Right ventricle myocardium inferior (tissue), 1 donor: ENCODE measurements at regions not wholly inside any gene's neighbourhood (a gene's known extent, or its start where the extent isn't known, plus 50 kb on each side); places are given as distances from the start of the nearest gene placed in this dataset.
A peak's percentile ranks its signal among the peaks of the same experiment; 100 is the strongest.
"Not testable (repeated sequence)": the region's sequence is repeated elsewhere in the genome, so short reads cannot be mapped to it uniquely, and the experiment has no call there.

ENCODE experiments used
- ATAC-seq: fragments of 200-7000 bp; cut with Tn5 transposase; one replicate; pipeline ENCODE4 v1.9.1; 2020; ENCODE audit warnings: mild to moderate bottlenecking, moderate library complexity
- DNase-seq: peaks from one replicate; pipeline ENCODE4 v3.0.0; 2021; ENCODE audit errors: missing footprints
- intact Hi-C: fragments of 100-400 bp; cut with DNase I; formaldehyde crosslinking; loops from one replicate; pipeline ENCODE4 v1.11.0; 2022
- donor health status: DM: no; HTN: yes; CAD: no; lungs with severe emphysema.

DNA sequence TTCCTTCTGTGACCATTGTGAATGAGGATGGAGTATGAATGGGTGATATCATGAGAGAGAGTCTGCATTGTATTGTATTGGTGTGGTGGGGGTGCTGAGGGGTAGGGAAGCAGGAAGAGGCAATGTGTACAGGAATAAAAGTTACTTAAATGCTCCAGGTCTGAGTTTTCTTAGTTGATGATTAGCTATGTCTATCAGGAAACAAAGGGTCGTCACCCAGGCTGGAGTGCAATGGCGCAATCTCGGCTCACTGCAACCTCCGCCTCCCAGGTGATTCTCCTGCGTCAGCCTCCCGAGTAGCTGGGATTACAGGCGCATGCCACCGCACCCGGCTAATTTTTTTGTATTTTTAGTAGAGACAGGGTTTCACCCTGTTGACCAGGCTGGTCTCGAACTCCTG lies 163.8 kb downstream of the SOX4 start:
- ATAC-seq: not testable (repeated sequence)

GRCh38 chr6:21759721-21760120 lies 166.2 kb downstream of the SOX4 start:
- DNase-seq: no peak

More for the DNA sequence above, 163.8 kb downstream of the SOX4 start:
- intact Hi-C loops, DNase-seq: not testable (repeated sequence)

GRCh38 chr6:21761053-21761730 lies 167.6 kb downstream of the SOX4 start:
- ATAC-seq, DNase-seq, intact Hi-C loops: not testable (repeated sequence)

More at GRCh38 chr6:21759721-21760120, 166.2 kb downstream of the SOX4 start:
- ATAC-seq: no peak
- intact Hi-C loops: no loop called here

- intact Hi-C loops: no loop called here
- ATAC-seq: no peak
- DNase-seq: no peak
These were observed 171.4 kb downstream of the SOX4 start for GRCh38 chr6:21764989-21765388.

DNA sequence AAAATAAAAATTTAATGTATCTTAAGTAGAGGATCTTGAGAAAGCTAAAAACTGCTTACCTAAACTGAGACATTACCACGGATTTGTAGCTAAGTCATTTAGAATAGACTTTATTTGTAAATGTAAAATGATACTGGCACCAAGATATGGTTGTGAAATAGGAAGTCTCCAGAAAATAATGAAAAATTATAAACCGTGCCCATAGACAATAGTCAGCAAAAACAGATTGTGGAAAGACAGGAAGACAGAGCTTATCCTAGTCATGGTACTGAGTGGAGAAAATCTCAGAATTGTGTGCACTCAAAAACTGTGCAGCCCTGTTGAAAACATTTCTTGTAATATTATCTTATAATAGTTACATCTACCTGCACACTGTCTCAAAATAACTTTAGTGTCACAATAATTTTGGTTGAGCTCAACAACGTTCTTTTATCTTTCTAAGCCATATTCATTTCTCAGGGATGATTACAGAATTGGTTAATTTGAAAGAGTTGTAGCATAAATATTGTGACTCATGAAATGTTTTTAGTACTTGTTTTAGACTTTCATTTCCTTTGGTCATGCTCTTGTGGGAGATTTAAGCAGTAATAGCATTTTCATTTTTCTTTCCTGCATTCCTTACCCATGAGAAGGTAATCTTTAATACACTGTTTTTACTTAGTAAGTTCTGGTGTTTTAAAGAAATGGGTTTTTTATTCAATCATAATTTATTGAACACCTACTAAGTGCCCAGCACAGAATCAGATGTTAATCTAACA lies 174.5 kb downstream of the SOX4 start:
- ATAC-seq (no peak), DNase-seq (no peak)
- intact Hi-C loops: no loop called here

- intact Hi-C loops: no loop called here
- ATAC-seq: peak; percentile 93
- DNase-seq: no peak
These were observed 175.9 kb downstream of the SOX4 start for GRCh38 chr6:21769405-21769861.

GRCh38 chr6:21769968-21770367 lies 176.4 kb downstream of the SOX4 start:
- no peak for DNase-seq
- ATAC-seq: peak; percentile 6
- intact Hi-C loops: no loop called here

DNA sequence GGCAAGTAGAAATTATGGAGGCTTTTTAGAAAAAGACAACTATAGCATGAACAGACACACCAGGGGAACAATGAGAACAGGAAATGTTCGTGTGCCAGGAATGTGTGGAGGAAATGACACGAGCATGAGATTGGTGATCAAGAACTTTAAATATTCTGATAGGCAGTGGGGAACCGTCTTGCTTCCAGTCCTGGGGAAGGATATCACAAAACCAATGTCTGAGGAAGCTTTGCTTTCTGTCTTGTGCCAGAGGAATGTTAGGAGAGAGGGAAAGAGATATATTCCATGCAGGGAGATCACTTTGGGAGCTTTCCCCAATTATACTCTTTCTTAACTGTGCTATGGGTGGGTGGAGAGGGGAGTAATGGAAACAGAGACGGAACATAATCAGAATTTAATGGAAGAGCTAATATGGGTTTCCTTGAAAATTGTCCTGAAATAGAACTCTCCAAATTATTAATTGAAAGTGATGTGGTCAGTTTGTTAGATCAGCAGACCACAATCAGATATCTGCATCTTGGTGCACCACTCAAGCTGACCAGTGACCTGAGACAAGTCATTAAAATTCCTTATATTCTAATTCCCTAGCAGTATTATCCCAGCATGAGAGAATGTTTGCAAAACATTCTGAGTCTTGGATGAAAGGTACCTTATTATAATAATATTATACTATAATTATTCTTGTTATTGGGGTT lies 178.2 kb downstream of the SOX4 start:
- intact Hi-C loops: no loop called here
- DNase-seq: no peak
- ATAC-seq: no peak

GRCh38 chr6:21772477-21772876 lies 178.9 kb downstream of the SOX4 start:
- ATAC-seq: no peak
- intact Hi-C loops: no loop called here
- DNase-seq: no peak

- ATAC-seq (no peak), DNase-seq (no peak)
- intact Hi-C loops: no loop called here
These were observed 179.5 kb downstream of the SOX4 start for GRCh38 chr6:21772884-21773575.

DNA sequence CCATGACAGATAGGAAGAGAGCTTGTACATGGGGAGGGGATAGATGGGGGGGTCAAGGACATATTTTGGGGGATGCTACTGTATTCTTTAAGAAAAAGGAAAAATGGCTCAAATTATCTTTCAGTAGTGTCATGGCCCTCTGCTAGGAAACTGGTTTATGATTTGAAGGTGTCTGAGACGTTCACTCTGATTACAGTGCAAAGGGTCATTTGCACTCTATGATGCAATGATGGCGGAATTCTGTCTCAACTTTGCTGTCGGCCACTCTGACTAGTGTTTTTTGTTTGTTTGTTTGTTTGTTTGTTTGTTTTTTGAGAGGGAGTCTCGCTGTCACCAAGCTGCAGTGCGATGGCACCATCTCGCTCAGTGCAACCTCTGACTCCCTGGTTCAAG lies 180.0 kb downstream of the SOX4 start:
- intact Hi-C loops: no loop called here

GRCh38 chr6:21777846-21778245 lies 184.3 kb downstream of the SOX4 start:
- ATAC-seq (no peak), DNase-seq (no peak)
- intact Hi-C loops: no loop called here

More for the DNA sequence above, 180.0 kb downstream of the SOX4 start:
- no peak for ATAC-seq
- DNase-seq: no peak

DNA sequence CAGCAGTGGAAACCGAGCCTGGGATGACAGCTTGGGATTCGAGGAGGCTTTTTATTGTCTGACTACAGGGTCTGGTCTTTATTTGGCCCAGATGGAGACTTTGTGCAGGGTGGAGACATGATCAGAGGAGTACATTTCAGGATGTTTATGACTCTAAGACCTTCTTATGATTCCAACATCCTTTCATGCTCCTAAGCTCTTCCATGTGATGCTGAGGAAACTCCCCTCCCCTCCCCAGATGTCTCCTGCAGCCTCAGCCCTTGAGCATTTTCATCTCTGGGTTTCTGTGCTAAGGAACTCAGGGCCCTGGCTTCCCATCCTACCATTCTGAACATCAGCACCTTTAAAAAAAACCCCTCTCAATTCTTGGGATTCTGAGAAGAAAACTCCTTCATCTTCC lies 186.6 kb downstream of the SOX4 start:
- no peak for DNase-seq
- ATAC-seq: no peak
- intact Hi-C loops: no loop called here

DNA sequence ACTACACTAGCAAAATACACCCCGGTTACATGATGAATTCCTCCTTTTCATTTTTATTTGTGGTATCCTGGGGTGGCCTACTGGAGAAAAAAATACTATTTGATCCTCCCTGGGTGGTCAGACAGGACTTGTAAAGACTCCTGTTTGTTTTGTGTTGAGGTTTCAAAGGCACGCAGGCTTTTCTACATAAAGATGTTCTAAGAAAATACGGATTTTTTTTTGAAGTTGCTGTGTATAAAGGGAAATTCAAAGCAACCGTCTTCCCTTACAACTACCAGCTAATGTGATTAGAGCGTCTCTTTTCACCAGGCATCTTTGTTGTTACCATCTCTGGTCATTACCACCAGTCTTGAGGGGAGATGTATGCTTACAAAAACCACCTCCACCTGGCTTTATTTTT lies 187.1 kb downstream of the SOX4 start:
- DNase-seq (no peak), ATAC-seq (no peak)
- intact Hi-C loops: no loop called here

DNA sequence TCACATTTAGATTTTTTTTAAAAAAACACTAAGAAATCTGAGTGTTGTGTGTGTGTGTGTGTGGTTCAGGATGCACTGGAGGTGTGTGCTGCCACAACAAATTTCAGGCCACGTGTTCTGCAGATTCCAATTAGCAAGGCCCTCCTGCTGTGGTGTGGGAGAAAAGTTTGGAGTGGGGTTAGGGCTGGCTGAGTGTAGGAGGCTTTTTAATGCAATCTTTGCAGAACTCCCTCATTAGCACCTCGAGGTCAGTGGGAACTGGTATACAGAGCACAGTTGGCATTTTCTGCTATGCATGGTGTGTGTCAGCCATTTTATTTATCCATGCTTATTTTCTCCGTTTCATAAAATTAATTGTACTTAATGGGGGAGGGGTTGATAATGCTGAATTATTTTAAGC lies 187.6 kb downstream of the SOX4 start:
- no peak for DNase-seq
- ATAC-seq: no peak
- intact Hi-C loops: no loop called here

- DNase-seq (no peak), ATAC-seq (no peak)
- intact Hi-C loops: no loop called here
These were observed 191.6 kb downstream of the SOX4 start for GRCh38 chr6:21785164-21785563.

DNA sequence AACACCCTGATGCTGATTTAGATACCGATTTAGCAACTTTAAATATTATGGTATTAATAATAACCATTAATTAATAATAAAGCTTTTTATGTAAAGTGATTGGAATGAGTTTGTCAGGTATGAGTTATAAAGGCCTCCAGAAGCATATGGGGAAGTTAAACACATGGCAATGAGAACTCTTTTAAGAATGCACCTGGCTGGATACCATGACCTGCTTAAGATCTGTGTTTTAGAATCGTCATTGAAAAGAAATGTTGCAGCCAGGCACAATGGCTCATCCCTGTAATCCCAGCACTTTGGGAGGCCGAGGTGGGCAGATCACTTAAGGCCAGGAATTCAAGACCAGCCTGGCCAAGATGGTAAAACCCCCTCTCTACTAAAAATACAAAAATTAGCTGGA lies 197.5 kb downstream of the SOX4 start:
- no peak for DNase-seq
- intact Hi-C loops: no loop called here
- no peak for ATAC-seq

GRCh38 chr6:21791581-21791980 lies 198.0 kb downstream of the SOX4 start:
- intact Hi-C loops: no loop called here
- DNase-seq (no peak), ATAC-seq (no peak)

DNA sequence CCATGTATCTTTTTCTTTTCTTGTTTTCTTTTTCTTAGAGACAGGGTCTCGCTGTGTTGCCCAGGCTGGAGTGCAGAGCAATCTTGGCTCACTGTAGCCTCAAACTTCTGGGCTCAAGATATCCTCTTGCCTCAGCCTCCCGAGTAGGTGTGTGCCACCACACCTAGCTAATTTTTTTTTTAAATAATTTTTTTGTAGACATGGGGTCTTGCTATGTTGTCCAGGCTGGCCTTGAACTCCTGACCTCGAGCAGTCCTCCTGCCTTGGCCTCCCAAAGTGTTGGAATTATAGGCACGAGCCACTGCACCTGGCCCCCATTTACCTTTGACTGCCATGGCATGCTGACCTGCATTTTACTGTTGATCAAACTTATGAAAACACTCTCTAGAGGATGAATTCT lies 198.6 kb downstream of the SOX4 start:
- no peak for DNase-seq
- no peak for ATAC-seq
- intact Hi-C loops: no loop called here
